HEK293T (cell line): ENCODE measurements at regions not wholly inside any gene's neighbourhood (a gene's known extent, or its start where the extent isn't known, plus 50 kb on each side); places are given as distances from the start of the nearest gene placed in this dataset.
"Not testable (repeated sequence)": the region's sequence is repeated elsewhere in the genome, so short reads cannot be mapped to it uniquely, and the experiment has no call there.

Experiments used
- CTCF ChIA-PET: fragments of 350-600 bp; formaldehyde crosslinking; extraction: SDS; loops from one replicate; lab custom pipeline; 2021; ENCODE audit warnings: antibody characterized with exemption, inconsistent platforms; lab: Yijun Ruan, JAX
- POLR2A ChIA-PET: fragments of 350-600 bp; formaldehyde crosslinking; extraction: SDS; loops from one replicate; lab custom pipeline; 2020; ENCODE audit warnings: antibody characterized with exemption, inconsistent platforms; lab: Yijun Ruan, JAX
- DNase-seq: peaks from one replicate; pipeline ENCODE4 v3.0.0; 2012; ENCODE audit warnings: mixed read lengths; ENCODE audit errors: extremely low spot score
- ARNT ChIP-seq: fragments of 450-650 bp; IDR thresholded peaks from 2 replicates; pipeline ENCODE4 v1.6.1; 2017; ENCODE audit warnings: mild to moderate bottlenecking
- BHLHE40 ChIP-seq: fragments of 450-650 bp; IDR thresholded peaks from 2 replicates; pipeline ENCODE4 v1.6.1; 2016; ENCODE audit warnings: mild to moderate bottlenecking, moderate library complexity, borderline replicate concordance
- CTBP1 ChIP-seq: fragments of 450-650 bp; IDR thresholded peaks from 2 replicates; pipeline ENCODE4 v1.6.1; 2016; ENCODE audit warnings: borderline replicate concordance
- ELF4 ChIP-seq: fragments of 450-650 bp; IDR thresholded peaks from 2 replicates; pipeline ENCODE4 v1.6.1; 2017; ENCODE audit warnings: antibody characterized with exemption
- FOXA1 ChIP-seq: fragments of 450-650 bp; IDR thresholded peaks from 2 replicates; pipeline ENCODE4 v1.6.1; 2016; ENCODE audit warnings: mild to moderate bottlenecking
- FOXK2 ChIP-seq: fragments of 450-650 bp; IDR thresholded peaks from 2 replicates; pipeline ENCODE4 v1.6.1; 2016; ENCODE audit warnings: mild to moderate bottlenecking
- FOXM1 ChIP-seq: fragments of 450-650 bp; IDR thresholded peaks from 2 replicates; pipeline ENCODE4 v1.6.1; 2017; ENCODE audit warnings: mild to moderate bottlenecking, borderline replicate concordance
- HDGF ChIP-seq: fragments of 450-650 bp; IDR thresholded peaks from 2 replicates; pipeline ENCODE4 v1.6.1; 2017; ENCODE audit warnings: antibody characterized with exemption, borderline replicate concordance
- L3MBTL2 ChIP-seq: fragments of 450-650 bp; conservative IDR thresholded peaks from 2 replicates; pipeline ENCODE4 v1.6.1; 2016; ENCODE audit warnings: mild to moderate bottlenecking
- LEF1 ChIP-seq: fragments of 450-650 bp; IDR thresholded peaks from 2 replicates; pipeline ENCODE4 v1.6.1; 2017; ENCODE audit warnings: mild to moderate bottlenecking, borderline replicate concordance
- NFRKB ChIP-seq: fragments of 450-650 bp; IDR thresholded peaks from 2 replicates; pipeline ENCODE4 v1.6.1; 2016; ENCODE audit warnings: mild to moderate bottlenecking, moderate library complexity
- PKNOX1 ChIP-seq: fragments of 450-650 bp; IDR thresholded peaks from 2 replicates; pipeline ENCODE4 v1.6.1; 2016
- SP1 ChIP-seq: fragments of 450-650 bp; IDR thresholded peaks from 2 replicates; pipeline ENCODE4 v1.6.1; 2017
- SUZ12 ChIP-seq: fragments of 450-650 bp; IDR thresholded peaks from 2 replicates; pipeline ENCODE4 v1.6.1; 2016; ENCODE audit warnings: mild to moderate bottlenecking
- TARDBP ChIP-seq: fragments of 450-650 bp; IDR thresholded peaks from 2 replicates; pipeline ENCODE4 v1.6.1; 2016
- ZNF384 ChIP-seq: fragments of 450-650 bp; IDR thresholded peaks from 2 replicates; pipeline ENCODE4 v1.6.1; 2016

GRCh38 chr3:182331341-182331740, 462.0 kb upstream of the ATP11B start:
- POLR2A ChIA-PET, result no interaction called here
- CTCF ChIA-PET, result no interaction called here
- DNase-seq, result no peak
- TF ChIP-seq HDGF, result no peak
- TF ChIP-seq ARNT, result no peak
- no peak for TF ChIP-seq LEF1
- TF ChIP-seq TARDBP, result no peak
- no peak for TF ChIP-seq SP1
- TF ChIP-seq FOXK2, result no peak
- no peak for TF ChIP-seq FOXM1
- TF ChIP-seq L3MBTL2, result no peak

- ChIA-PET CTCF (interaction anchor here (0.6 kb wide), 1 partner anchor 1757 kb away, joined by 3 read pairs; no protein-coding TSS in a partner anchor), POLR2A (no interaction called here)
- TF ChIP-seq FOXA1, result no peak
- no peak for TF ChIP-seq NFRKB
- no peak for TF ChIP-seq SP1
- TF ChIP-seq CTBP1, result no peak
- DNase-seq, result no peak
These were observed 451.1 kb upstream of the ATP11B start for GRCh38 chr3:182342252-182342651.

GRCh38 chr3:182344026-182344425, 449.3 kb upstream of the ATP11B start:
- CTCF ChIA-PET, DNase-seq, POLR2A ChIA-PET: not testable (repeated sequence)

GRCh38 chr3:182349051-182349450, 444.3 kb upstream of the ATP11B start:
- no peak for DNase-seq
- ChIA-PET CTCF (no interaction called here), POLR2A (no interaction called here)
- no peak for TF ChIP-seq TARDBP
- no peak for TF ChIP-seq HDGF
- no peak for TF ChIP-seq SP1
- TF ChIP-seq ELF4, result no peak
- no peak for TF ChIP-seq FOXK2
- TF ChIP-seq LEF1, result no peak
- TF ChIP-seq CTBP1, result no peak
- TF ChIP-seq ARNT, result no peak
- no peak for TF ChIP-seq L3MBTL2

- POLR2A ChIA-PET, result no interaction called here
- CTCF ChIA-PET, result no interaction called here
- no peak for DNase-seq
- peak; percentile 44 for TF ChIP-seq PKNOX1
- no peak for TF ChIP-seq FOXA1
These were observed 443.3 kb upstream of the ATP11B start for GRCh38 chr3:182349951-182350517.

- CTCF ChIA-PET, result no interaction called here
These were observed 435.4 kb upstream of the ATP11B start for GRCh38 chr3:182357928-182358327.

GRCh38 chr3:182364323-182364722, 429.0 kb upstream of the ATP11B start:
- CTCF ChIA-PET, result interaction anchor here (0.7 kb wide), 1 partner anchor 12 kb away, joined by 3 read pairs; no protein-coding TSS in a partner anchor
- peak; percentile 36 for DNase-seq
- POLR2A ChIA-PET, result no interaction called here
- TF ChIP-seq BHLHE40, result no peak
- TF ChIP-seq L3MBTL2, result no peak
- TF ChIP-seq ELF4, result no peak
- TF ChIP-seq PKNOX1, result no peak
- no peak for TF ChIP-seq NFRKB
- no peak for TF ChIP-seq SP1
- no peak for TF ChIP-seq SUZ12
- no peak for TF ChIP-seq TARDBP
- TF ChIP-seq LEF1, result no peak
- TF ChIP-seq ARNT, result no peak
- TF ChIP-seq FOXM1, result no peak
- TF ChIP-seq HDGF, result no peak
- TF ChIP-seq FOXK2, result no peak
- no peak for TF ChIP-seq ZNF384
- TF ChIP-seq FOXA1, result no peak
- no peak for TF ChIP-seq CTBP1

More at GRCh38 chr3:182357928-182358327, 435.4 kb upstream of the ATP11B start:
- POLR2A ChIA-PET, result no interaction called here
- DNase-seq, result no peak
- TF ChIP-seq FOXA1, result no peak
- no peak for TF ChIP-seq PKNOX1
- TF ChIP-seq FOXK2, result no peak
